LNCAP (cell line): ENCODE measurements at regions not wholly inside any gene's neighbourhood (a gene's known extent, or its start where the extent isn't known, plus 50 kb on each side); places are given as distances from the start of the nearest gene placed in this dataset.

Experiments used
- TF ChIP-seq, protein P1 (sequence below): fragments of 450-650 bp; IDR thresholded peaks from 2 replicates; pipeline ENCODE4 v1.5.1; 2017; ENCODE audit warnings: mild to moderate bottlenecking

DNA sequence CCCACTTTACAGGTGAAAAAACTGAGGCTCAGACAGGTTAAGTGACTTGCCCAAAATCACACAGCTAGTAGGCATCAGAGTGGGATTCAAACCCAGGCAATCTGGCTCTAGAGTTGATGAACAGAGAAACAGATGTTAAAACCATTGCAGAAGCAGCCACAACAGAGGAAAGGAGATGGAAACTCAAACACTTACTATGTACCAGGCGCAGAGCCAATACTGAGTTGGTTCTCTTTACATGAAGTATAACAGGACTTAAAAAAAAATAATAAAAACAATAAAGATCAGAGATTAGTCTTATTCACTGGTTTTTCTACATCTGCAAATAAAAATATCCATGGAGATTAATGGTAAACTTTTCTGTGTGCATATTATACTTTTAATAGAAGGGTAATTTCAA lies 84.9 kb upstream of the SPATA12 start:
- TF ChIP-seq, protein P1, sequence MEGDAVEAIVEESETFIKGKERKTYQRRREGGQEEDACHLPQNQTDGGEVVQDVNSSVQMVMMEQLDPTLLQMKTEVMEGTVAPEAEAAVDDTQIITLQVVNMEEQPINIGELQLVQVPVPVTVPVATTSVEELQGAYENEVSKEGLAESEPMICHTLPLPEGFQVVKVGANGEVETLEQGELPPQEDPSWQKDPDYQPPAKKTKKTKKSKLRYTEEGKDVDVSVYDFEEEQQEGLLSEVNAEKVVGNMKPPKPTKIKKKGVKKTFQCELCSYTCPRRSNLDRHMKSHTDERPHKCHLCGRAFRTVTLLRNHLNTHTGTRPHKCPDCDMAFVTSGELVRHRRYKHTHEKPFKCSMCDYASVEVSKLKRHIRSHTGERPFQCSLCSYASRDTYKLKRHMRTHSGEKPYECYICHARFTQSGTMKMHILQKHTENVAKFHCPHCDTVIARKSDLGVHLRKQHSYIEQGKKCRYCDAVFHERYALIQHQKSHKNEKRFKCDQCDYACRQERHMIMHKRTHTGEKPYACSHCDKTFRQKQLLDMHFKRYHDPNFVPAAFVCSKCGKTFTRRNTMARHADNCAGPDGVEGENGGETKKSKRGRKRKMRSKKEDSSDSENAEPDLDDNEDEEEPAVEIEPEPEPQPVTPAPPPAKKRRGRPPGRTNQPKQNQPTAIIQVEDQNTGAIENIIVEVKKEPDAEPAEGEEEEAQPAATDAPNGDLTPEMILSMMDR, result no peak

DNA sequence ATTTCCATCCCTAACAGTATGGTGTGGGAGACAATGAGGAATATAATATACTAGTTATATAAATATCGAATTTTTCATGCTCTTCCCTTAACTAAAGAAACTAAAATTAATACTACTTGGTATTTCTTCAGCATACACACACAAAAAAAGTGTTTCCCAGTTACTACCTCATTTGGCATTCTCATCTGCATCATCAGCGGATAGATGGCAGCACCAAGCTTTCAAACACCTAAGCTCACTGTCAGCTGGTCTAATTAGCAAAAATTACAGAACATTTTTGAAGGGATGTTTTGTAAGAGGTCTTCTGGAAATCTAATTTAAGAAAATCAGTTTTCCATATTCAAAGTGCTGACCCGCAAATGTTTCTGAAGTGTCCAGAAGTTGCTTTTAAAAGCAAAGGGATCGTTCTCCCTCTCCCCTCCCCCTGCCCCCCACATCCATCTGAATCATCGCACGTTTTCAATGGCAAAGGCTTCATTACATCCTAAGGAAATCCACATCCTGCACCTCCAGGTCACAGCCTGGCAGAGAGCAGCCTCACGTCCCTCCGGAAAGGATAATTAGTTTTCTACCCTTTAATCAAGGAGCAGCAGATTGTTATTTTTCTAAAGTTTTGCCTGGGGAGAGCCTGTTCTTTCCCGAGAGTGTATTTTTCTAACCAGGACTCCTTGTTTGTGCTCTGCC lies 86.1 kb upstream of the SPATA12 start:
- TF ChIP-seq, protein P1, result no peak

DNA sequence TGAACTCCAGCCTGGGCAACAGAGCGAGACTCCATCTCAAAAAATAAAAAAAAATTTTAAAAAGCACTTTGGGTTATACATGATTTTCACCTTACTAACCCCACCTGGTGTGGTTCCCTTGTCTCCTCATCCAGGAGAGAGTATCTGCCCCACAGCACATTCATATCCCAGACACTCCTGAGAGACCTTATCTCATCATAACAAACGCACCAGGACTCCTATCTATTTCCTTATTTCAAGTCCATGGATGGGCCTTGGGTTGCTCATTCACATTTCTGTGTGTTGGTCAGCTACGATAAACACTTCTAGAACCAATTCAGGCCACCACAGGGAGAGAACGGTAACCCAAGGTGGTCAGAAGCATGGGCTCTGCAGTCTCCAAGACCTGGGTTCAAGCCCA lies 88.6 kb upstream of the SPATA12 start:
- TF ChIP-seq, protein P1, result no peak

DNA sequence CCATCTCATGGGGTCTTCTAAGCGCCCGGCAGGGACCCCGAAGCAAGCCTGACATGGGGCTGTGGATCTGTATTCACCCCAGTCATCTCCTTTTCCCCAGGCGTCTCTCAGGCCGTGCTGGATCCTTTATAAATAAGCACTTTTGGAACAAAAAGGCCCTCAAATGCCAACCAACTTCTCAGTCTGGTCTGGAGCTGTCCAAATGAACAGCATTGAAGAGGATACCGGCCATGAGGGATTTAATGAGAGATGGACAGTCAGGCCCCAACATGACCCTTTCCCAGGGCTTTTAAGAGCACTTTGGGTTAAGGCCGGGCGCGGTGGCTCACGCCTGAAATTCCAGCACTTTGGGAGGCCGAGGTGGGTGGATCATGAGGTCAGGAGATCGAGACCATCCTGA lies 89.2 kb upstream of the SPATA12 start:
- TF ChIP-seq, protein P1, result no peak

DNA sequence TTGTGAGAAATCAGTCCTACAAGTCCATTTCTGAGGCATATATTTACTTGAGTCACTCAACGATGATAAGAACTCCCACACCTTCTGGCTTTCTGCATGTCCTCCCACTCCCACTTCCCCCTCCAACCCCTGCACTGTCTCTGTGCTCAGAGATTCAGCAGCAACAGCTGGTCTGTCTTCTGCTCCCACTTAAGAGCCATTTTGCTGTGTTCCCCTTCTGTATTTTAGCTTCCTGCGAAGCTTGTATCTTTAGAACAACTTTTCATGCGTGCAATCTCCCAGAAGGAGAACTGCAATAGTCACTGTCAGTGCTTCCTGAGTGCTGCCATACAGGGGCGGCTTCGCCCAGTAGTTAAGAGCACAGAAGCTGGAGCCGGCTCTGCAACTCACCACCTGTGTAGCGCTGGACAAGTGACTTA lies 90.0 kb upstream of the SPATA12 start:
- TF ChIP-seq, protein P1, result no peak

DNA sequence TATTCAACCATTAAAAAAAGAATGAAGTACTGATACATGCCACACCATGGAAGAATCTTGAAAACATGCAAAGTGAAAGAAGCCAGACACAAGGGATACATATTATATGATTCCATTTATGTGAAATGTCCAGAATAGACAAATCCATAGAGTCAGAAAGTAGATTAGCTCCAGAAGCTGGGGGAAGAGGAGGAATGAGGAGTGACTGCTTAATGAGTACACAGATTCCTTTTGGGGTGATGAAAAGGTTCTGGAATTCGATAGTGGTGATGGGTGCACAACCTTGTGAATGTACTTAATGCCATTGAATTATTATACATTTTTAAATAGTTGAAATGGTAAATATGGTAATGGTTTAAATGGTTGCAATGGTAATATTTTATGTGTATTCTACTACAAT lies 90.6 kb upstream of the SPATA12 start:
- TF ChIP-seq, protein P1, result no peak

DNA sequence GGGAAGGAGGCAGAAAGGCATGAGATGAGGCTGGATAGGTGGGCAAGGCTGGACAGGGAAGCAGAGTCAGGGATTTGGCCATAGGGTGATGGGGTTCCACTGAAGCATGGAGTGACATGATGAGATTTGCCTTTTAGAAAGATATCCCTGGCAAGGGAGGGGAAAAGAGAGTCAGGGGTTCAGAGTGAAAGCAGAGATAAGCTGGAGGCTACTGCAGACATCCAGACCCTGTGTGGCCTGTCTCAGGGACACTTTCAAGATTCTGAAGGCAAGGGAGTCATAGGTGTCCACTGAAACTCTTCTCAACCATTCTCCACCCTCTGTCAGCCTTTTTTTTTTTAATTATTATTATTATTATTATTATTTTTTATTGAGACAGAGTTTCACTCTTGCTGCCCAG lies 94.0 kb upstream of the SPATA12 start:
- TF ChIP-seq, protein P1, result no peak

- TF ChIP-seq, protein P1, result no peak
Observed at GRCh38 chr3:56966104-56966503, 94.4 kb upstream of the SPATA12 start.
